Medulla oblongata (tissue), 1 donor: ENCODE measurements at regions not wholly inside any gene's neighbourhood (a gene's known extent, or its start where the extent isn't known, plus 50 kb on each side); places are given as distances from the start of the nearest gene placed in this dataset.
A peak's percentile ranks its signal among the peaks of the same experiment; 100 is the strongest.
"Not testable (repeated sequence)": the region's sequence is repeated elsewhere in the genome, so short reads cannot be mapped to it uniquely, and the experiment has no call there.

Experiments used
- DNase-seq: peaks from one replicate; pipeline ENCODE4 v3.0.0-alpha.2; 2015; ENCODE audit errors: extremely low spot score

GRCh38 chrX:39465467-39465866 lies 632.3 kb downstream of the BCOR start:
- DNase-seq = no peak

DNA sequence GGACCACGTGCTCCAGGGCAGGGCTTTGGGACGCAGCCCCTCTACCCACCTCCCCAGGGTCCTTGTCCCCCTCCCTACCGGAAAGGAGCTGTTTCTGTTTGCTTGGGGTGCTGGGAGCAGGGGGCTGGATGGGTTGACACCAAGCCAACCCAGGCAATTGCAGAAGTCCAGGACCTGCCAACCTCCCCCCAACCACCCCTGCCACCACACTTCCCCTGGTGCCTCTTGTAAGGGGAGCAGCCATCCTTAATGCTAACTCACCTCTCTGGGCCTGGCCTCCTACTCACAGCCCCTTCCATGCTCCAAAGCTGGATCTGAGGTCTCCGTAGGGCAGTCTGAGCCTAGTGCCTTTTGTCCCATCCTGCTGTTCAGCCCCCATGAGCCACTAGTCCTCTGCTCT lies 631.9 kb downstream of the BCOR start:
- no peak for DNase-seq

GRCh38 chrX:39469126-39469525 lies 628.6 kb downstream of the BCOR start:
- DNase-seq = no peak

- DNase-seq = peak; percentile 51
Measured at GRCh38 chrX:39470588-39471407, 627.0 kb downstream of the BCOR start.

GRCh38 chrX:39472161-39472560 lies 625.6 kb downstream of the BCOR start:
- no peak for DNase-seq

- DNase-seq = no peak
Measured at GRCh38 chrX:39473812-39474211, 623.9 kb downstream of the BCOR start.

- DNase-seq = no peak
Measured at GRCh38 chrX:39475372-39475771, 622.4 kb downstream of the BCOR start.

GRCh38 chrX:39476604-39477021 lies 621.1 kb downstream of the BCOR start:
- DNase-seq = no peak

DNA sequence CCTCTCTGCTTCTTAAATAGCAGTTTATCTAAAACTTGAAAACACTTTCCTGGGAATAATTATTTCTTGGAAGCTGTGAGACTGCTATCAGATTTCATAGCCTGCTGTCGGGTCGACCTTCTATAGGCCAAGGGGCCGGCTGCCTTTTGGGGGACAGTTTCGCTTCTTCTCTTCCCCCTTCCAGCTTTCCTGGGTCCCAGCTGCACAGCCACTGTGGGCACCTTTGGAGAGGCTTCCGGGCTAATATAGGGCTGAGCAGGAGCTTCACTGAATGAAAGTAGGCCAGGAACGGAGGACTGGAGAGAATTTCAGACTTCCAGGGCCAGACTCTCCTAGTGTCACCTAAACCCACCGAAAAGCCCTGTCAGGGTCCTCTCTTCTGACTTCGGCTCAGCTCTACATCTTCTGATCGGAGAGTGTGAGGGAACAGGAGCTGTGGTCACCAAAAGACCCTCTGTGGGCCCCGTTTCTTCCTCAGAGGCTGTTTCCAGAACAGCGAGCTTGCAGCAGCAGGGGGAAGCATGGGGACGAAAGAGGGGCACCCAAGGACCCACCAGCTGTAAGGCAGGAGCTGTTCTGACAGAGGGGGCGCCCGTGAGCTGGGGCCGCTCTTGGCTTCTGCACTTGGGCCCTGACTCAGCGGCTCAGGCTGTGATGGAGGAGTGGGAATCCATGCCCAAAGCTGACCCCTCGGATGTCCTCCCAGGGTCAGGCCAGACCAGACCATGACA lies 620.6 kb downstream of the BCOR start:
- no peak for DNase-seq

- no peak for DNase-seq
Measured at GRCh38 chrX:39477762-39478120, 620.0 kb downstream of the BCOR start.

- DNase-seq = no peak
Measured at GRCh38 chrX:39479856-39480255, 617.9 kb downstream of the BCOR start.

GRCh38 chrX:39480963-39481362 lies 616.8 kb downstream of the BCOR start:
- DNase-seq = no peak

DNA sequence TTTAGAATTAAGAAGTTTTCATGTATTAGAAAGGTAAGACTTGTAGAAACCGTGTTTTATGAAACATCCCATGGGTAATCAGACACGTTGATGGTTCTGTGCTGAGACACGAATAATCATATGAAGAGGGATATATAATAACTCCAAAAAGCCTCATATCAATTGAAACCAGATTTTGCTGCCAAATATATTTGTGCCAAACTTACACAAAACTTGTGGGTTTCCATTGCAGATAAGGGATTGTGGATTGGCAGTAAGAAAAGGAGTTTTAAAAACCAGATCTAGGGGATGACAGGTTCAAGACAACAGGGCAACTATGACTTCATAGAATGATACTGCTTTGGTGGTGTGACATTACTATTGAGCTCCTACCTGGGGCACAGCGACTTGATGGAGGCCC lies 616.1 kb downstream of the BCOR start:
- no peak for DNase-seq

- DNase-seq = peak; percentile 7
Measured at GRCh38 chrX:39484159-39485068, 613.3 kb downstream of the BCOR start.

DNA sequence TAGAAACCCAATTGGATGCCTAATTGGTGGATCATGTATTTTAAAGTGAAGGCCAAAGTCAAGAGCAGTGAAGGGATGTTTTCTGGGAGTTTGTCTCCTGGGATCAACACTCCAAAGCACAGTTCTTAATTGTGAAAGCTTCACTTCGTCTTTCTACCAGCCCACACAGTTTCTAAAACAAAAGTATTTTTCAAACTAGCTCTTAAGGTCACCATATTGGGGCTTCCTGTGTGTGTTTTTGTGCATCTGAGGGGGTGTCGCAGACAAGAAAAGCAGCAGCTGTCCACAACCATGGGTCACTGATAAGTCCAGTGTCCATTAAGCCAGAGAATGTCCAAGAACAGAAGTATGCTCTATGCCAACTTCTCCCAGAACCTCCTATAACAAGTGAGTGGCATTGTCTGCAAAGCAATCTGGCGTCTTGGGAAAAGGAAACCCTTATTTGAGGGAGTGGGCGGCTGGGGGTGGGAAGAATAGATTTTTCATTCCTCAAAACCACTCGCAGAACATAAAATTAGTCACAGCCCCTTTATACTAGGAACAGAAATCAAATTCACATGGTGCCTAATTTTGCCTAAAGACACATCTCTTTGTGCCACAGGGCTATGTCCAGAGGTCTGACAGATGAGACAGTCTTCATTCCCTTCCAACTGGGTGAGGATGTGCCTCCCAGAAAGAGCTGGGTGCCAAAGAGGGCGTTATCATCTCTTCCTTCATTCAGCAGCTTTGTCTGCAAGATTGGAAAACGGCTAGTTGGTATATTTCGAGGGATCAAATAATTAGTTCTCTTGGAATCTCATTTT lies 610.4 kb downstream of the BCOR start:
- no peak for DNase-seq

DNA sequence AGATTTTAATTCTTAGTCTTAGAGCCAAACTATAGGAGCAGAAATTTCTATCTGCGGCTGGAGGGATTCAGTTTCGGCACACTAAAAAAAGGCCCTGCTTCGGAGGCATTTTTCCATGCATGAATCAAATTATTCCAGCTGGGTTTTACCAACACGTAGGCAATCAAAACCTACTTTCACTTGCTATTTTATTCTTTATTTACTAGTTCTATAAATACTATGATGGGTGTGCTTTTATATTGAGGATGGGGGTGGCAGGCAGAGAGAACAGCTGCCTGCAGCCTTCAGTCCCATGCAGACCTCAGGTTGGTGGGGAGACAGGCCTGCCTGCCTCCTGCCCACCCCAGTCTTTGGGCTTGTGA lies 609.8 kb downstream of the BCOR start:
- DNase-seq = no peak

- DNase-seq = peak; percentile 20
Measured at GRCh38 chrX:39491548-39492297, 606.0 kb downstream of the BCOR start.

GRCh38 chrX:39492497-39493162 lies 605.1 kb downstream of the BCOR start:
- peak; percentile 24 for DNase-seq

DNA sequence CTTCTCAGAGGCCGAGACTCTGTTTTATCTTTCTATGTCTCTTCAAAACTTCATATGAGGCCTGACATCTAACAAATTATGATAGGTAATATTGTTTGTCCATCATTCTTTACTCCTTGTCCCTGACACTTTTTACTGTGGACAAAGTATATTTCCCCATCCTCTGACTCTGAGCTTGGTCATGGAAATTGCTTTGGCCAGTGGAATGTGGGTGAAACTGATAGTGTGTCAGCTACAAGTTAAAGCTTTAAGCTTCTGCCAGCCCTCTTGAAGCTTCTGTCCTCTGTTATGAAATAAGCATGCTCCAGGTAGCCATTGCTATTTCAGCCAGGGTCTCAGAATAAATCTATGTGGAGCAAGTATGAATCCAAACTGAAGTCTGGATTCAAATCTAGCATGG lies 604.6 kb downstream of the BCOR start:
- DNase-seq = no peak

GRCh38 chrX:39497117-39497516 lies 600.6 kb downstream of the BCOR start:
- DNase-seq = not testable (repeated sequence)
